ENCODE measurements at regions not wholly inside any gene's neighbourhood (a gene's known extent, or its start where the extent isn't known, plus 50 kb on each side); places are given as distances from the start of the nearest gene placed in this dataset.
"Not testable (repeated sequence)": the region's sequence is repeated elsewhere in the genome, so short reads cannot be mapped to it uniquely, and the experiment has no call there.

DNA sequence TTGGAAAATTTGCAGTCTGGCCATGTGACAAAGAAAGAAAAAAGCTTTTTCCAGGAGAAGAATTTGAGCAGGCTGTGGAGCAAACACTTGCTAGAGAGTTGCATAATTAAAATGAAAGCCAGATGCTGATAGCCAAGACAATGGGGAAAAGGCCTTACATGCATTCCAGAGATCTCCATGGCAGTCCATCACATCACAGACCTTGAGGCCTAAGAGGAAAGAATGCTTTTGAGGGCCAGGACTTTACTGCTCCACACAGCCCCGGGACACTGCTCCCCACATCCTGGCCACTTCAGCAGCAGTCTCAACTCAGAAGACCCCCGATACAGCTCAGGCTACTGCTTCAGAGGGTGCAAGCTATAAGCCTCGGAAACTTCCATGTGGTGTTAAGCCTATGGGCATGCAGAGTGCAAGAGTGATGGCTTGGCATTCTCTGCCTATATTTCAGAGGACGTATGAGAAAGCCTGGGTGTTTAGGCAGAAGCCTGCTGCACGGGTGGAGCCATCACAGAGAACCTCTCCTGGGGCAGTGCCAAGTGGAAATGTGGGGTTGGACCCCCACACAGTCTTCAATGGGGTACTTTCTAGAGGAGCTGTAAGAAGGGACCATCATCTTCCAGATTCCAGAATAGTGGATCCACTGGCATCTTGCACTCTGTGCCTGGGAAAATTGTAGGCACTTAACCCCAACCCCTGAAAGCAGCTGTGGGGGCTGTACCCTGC is 230.7 kb downstream of the POTEG start:
- not testable (repeated sequence) for TF ChIP-seq EZH2 (IDR thresholded peaks at IDR 0.05; ENCODE audit: low read depth)
- TF ChIP-seq, protein P1, sequence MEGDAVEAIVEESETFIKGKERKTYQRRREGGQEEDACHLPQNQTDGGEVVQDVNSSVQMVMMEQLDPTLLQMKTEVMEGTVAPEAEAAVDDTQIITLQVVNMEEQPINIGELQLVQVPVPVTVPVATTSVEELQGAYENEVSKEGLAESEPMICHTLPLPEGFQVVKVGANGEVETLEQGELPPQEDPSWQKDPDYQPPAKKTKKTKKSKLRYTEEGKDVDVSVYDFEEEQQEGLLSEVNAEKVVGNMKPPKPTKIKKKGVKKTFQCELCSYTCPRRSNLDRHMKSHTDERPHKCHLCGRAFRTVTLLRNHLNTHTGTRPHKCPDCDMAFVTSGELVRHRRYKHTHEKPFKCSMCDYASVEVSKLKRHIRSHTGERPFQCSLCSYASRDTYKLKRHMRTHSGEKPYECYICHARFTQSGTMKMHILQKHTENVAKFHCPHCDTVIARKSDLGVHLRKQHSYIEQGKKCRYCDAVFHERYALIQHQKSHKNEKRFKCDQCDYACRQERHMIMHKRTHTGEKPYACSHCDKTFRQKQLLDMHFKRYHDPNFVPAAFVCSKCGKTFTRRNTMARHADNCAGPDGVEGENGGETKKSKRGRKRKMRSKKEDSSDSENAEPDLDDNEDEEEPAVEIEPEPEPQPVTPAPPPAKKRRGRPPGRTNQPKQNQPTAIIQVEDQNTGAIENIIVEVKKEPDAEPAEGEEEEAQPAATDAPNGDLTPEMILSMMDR (conservative IDR thresholded peaks at IDR 0.05): not testable (repeated sequence)
